ENCODE measurements at regions not wholly inside any gene's neighbourhood (a gene's known extent, or its start where the extent isn't known, plus 50 kb on each side); places are given as distances from the start of the nearest gene placed in this dataset.

DNA sequence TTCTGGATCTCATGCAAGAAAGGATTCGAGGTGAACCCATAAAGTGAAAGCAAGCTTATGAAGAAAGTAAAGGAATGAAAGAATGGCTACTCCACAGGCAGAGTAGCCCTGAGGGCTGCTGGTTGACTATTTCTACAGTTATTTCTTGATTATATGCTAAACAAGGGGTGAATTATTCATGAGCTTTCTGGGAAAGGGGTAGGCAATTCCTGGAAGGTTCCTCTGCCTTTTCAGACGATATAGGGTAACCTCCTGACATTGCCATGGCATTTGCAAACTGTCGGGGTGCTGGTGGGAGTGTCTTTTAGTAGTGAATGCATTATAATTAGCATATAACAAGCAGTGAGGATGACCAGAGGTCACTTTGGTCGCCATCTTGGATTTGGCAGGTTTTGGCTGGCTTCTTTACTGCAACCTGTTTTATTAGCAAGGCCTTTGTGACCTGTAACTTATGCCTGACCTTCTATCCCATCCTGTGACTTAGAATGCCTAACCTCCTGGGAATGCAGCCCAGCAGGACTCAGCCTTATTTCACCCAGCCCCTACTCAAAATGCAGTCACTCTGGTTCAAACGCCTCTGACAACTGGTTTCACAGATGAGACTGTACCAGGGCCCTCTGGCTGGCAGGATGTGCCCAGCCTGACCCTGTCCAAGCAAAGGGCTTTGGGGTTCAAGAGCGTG is 157.7 kb upstream of the SFSWAP start (continued):
- TF ChIP-seq RBM14 (IDR thresholded peaks at IDR 0.05; ENCODE audit: borderline replicate concordance, insufficient read depth, low read depth, low read length), result no peak
- TF ChIP-seq SMAD2 (IDR thresholded peaks at IDR 0.05; ENCODE audit: low read depth, low read length), result no peak
- TF ChIP-seq FOXK1 (CRISPR knock-in tag; IDR thresholded peaks at IDR 0.05; ENCODE audit: borderline replicate concordance), result no peak
- TF ChIP-seq, protein P1, sequence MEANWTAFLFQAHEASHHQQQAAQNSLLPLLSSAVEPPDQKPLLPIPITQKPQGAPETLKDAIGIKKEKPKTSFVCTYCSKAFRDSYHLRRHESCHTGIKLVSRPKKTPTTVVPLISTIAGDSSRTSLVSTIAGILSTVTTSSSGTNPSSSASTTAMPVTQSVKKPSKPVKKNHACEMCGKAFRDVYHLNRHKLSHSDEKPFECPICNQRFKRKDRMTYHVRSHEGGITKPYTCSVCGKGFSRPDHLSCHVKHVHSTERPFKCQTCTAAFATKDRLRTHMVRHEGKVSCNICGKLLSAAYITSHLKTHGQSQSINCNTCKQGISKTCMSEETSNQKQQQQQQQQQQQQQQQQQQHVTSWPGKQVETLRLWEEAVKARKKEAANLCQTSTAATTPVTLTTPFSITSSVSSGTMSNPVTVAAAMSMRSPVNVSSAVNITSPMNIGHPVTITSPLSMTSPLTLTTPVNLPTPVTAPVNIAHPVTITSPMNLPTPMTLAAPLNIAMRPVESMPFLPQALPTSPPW (CRISPR knock-in tag; IDR thresholded peaks at IDR 0.05), result no peak
- TF ChIP-seq ZNF79 (CRISPR knock-in tag; IDR thresholded peaks at IDR 0.05; ENCODE audit: low read depth), result peak; percentile 57
- TF ChIP-seq, protein P2, sequence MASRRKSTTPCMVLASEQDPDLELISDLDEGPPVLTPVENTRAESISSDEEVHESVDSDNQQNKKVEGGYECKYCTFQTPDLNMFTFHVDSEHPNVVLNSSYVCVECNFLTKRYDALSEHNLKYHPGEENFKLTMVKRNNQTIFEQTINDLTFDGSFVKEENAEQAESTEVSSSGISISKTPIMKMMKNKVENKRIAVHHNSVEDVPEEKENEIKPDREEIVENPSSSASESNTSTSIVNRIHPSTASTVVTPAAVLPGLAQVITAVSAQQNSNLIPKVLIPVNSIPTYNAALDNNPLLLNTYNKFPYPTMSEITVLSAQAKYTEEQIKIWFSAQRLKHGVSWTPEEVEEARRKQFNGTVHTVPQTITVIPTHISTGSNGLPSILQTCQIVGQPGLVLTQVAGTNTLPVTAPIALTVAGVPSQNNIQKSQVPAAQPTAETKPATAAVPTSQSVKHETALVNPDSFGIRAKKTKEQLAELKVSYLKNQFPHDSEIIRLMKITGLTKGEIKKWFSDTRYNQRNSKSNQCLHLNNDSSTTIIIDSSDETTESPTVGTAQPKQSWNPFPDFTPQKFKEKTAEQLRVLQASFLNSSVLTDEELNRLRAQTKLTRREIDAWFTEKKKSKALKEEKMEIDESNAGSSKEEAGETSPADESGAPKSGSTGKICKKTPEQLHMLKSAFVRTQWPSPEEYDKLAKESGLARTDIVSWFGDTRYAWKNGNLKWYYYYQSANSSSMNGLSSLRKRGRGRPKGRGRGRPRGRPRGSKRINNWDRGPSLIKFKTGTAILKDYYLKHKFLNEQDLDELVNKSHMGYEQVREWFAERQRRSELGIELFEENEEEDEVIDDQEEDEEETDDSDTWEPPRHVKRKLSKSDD (conservative IDR thresholded peaks at IDR 0.05; ENCODE audit: low read length), result no peak
- peak; percentile 63 for TF ChIP-seq BACH1 (tag; IDR thresholded peaks at IDR 0.05)
- TF ChIP-seq ELF4 (CRISPR knock-in tag; IDR thresholded peaks at IDR 0.05), result no peak
- TF ChIP-seq ZKSCAN1 (IDR thresholded peaks at IDR 0.05; ENCODE audit: low read depth, low read length), result no peak
- TF ChIP-seq RBM22 (IDR thresholded peaks at IDR 0.05; ENCODE audit: low read depth, low read length, poor library complexity, severe bottlenecking), result no peak
- TF ChIP-seq, protein P3, sequence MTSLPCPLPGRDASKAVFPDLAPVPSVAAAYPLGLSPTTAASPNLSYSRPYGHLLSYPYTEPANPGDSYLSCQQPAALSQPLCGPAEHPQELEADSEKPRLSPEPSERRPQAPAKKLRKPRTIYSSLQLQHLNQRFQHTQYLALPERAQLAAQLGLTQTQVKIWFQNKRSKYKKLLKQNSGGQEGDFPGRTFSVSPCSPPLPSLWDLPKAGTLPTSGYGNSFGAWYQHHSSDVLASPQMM (CRISPR knock-in tag; IDR thresholded peaks at IDR 0.05), result no peak
- TF ChIP-seq TAL1 (IDR thresholded peaks at IDR 0.05), result no peak
- TF ChIP-seq, protein P4, sequence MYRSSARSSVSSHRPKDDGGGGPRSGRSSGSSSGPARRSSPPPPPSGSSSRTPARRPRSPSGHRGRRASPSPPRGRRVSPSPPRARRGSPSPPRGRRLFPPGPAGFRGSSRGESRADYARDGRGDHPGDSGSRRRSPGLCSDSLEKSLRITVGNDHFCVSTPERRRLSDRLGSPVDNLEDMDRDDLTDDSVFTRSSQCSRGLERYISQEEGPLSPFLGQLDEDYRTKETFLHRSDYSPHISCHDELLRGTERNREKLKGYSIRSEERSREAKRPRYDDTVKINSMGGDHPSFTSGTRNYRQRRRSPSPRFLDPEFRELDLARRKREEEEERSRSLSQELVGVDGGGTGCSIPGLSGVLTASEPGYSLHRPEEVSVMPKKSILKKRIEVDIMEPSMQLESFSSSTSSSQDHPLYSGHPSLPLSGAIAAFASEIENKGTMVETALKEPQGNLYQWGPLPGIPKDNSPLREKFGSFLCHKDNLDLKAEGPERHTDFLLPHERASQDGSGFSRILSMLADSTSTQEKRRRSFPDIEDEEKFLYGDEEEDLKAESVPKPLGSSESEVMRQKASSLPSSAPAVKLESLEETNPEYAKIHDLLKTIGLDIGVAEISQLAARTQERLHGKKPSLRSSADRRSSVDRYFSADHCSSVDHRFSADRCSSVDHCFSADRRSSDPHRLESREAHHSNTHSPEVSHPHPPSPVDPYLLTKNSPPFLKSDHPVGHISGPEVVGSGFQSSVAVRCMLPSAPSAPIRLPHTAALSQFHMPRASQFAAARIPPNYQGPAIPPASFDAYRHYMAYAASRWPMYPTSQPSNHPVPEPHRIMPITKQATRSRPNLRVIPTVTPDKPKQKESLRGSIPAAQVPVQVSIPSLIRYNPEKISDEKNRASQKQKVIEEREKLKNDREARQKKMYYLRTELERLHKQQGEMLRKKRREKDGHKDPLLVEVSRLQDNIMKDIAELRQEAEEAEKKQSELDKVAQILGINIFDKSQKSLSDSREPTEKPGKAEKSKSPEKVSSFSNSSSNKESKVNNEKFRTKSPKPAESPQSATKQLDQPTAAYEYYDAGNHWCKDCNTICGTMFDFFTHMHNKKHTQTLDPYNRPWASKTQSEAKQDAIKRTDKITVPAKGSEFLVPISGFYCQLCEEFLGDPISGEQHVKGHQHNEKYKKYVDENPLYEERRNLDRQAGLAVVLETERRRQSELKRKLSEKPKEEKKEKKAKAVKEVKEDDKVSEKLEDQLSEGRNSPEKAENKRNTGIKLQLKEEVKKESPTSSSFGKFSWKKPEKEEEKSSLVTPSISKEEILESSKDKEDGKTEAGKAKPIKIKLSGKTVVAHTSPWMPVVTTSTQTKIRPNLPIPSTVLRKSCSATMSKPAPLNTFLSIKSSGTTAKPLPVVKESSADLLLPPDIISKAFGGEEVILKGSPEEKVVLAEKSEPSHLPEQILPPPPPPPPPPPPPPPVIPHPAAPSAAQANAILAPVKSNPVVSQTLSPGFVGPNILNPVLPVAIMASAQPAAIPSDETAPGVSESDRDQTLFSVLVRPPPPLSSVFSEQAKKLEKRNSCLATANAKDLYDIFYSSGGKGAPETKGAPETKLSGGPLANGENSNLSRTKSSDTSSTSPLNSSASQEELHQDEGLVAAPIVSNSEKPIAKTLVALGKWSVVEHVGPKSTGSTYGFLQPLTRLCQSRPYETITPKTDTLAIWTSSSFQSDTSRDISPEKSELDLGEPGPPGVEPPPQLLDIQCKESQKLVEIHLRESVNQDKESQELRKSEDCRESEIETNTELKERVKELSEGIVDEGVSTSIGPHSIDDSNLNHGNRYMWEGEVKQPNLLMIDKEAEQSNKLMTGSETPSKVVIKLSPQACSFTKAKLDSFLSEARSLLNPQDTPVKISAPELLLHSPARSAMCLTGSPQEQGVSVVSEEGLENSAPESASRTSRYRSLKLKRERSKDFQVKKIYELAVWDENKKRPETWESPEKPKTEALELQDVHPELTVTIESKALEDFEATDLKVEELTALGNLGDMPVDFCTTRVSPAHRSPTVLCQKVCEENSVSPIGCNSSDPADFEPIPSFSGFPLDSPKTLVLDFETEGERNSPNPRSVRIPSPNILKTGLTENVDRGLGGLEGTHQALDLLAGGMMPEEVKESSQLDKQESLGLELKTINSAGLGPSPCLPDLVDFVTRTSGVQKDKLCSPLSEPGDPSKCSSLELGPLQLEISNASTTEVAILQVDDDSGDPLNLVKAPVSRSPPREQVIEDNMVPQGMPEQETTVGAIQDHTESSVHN (IDR thresholded peaks at IDR 0.05; ENCODE audit: borderline replicate concordance in 1 of 2, low read depth in 1 of 2), result no peak
